Trophoblast cell (in vitro differentiated cells and primary cell): ENCODE measurements at regions not wholly inside any gene's neighbourhood (a gene's known extent, or its start where the extent isn't known, plus 50 kb on each side); places are given as distances from the start of the nearest gene placed in this dataset.

Experiments
- DNase-seq, 2 donors: peaks; one replicate each; pipeline ENCODE4 v3.0.0-alpha.2; 2016
- H2AFZ ChIP-seq: 2 replicates; pipeline ENCODE4 v1.6.1; 2013; ENCODE audit warnings: low read length, moderate library complexity, mild to moderate bottlenecking; ENCODE audit not compliant: insufficient read depth, poor library complexity
- H2AK5ac ChIP-seq: 2 replicates; pipeline ENCODE4 v1.6.1; 2013; ENCODE audit warnings: mild to moderate bottlenecking, low read length
- H2BK120ac ChIP-seq: 2 replicates; pipeline ENCODE4 v1.6.1; 2013; ENCODE audit warnings: low read length, mild to moderate bottlenecking, moderate library complexity; ENCODE audit not compliant: insufficient read depth, poor library complexity
- H2BK12ac ChIP-seq: 2 replicates; pipeline ENCODE4 v1.6.1; 2013; ENCODE audit warnings: mild to moderate bottlenecking, low read length, moderate library complexity
- H2BK5ac ChIP-seq: 2 replicates; pipeline ENCODE4 v1.6.1; 2013; ENCODE audit warnings: low read length, low read depth, moderate library complexity, mild to moderate bottlenecking; ENCODE audit not compliant: poor library complexity
- H3K14ac ChIP-seq: 2 replicates; pipeline ENCODE4 v1.6.1; 2013; ENCODE audit warnings: mild to moderate bottlenecking, low read length
- H3K18ac ChIP-seq: 2 replicates; pipeline ENCODE4 v1.6.1; 2013; ENCODE audit warnings: mild to moderate bottlenecking, low read length
- H3K23ac ChIP-seq: 2 replicates; pipeline ENCODE4 v1.6.1; 2013; ENCODE audit warnings: low read length
- H3K27ac ChIP-seq: 2 replicates; pipeline ENCODE4 v1.5.1; 2013; ENCODE audit warnings: low read depth, mild to moderate bottlenecking, inconsistent platforms, low read length, moderate library complexity
- H3K27me3 ChIP-seq: 2 replicates; pipeline ENCODE4 v1.6.1; 2013; ENCODE audit warnings: inconsistent platforms, mild to moderate bottlenecking, low read length, moderate library complexity; ENCODE audit not compliant: insufficient read depth
- H3K36me3 ChIP-seq, 2 experiments: 1 replicate in 1 of 2; 2 replicates in 1 of 2; pipeline ENCODE4 v1.6.1; 2013; ENCODE audit warnings: low read length in 2 of 2, mild to moderate bottlenecking in 2 of 2, moderate library complexity in 1 of 2; ENCODE audit not compliant: insufficient read depth in 2 of 2, control insufficient read depth in 1 of 2
- H3K4ac ChIP-seq: 2 replicates; pipeline ENCODE4 v1.6.1; 2013; ENCODE audit warnings: low read depth, mild to moderate bottlenecking, low read length, moderate library complexity
- H3K4me1 ChIP-seq, 2 experiments: 1 replicate in 1 of 2; 2 replicates in 1 of 2; pipeline ENCODE4 v1.6.1; 2013; ENCODE audit warnings: low read length in 2 of 2, mild to moderate bottlenecking in 2 of 2, moderate library complexity in 1 of 2; ENCODE audit not compliant: insufficient read depth in 2 of 2, control insufficient read depth in 1 of 2
- H3K4me2 ChIP-seq: 2 replicates; pipeline ENCODE4 v1.6.1; 2013; ENCODE audit warnings: inconsistent platforms, mild to moderate bottlenecking, low read length, moderate library complexity
- H3K4me3 ChIP-seq: 2 replicates; pipeline ENCODE4 v1.5.1; 2013; ENCODE audit warnings: mild to moderate bottlenecking, low read depth, low read length, inconsistent platforms
- H3K79me1 ChIP-seq: one replicate; pipeline ENCODE4 v1.6.1; 2013; ENCODE audit warnings: low read length
- H3K79me2 ChIP-seq: 2 replicates; pipeline ENCODE4 v1.6.1; 2013; ENCODE audit warnings: low read length, mild to moderate bottlenecking; ENCODE audit not compliant: control insufficient read depth, insufficient read depth, poor library complexity
- H3K9ac ChIP-seq: 2 replicates; pipeline ENCODE4 v1.6.1; 2013; ENCODE audit warnings: mild to moderate bottlenecking, low read length
- H3K9me3 ChIP-seq: 2 replicates; pipeline ENCODE4 v1.6.1; 2013; ENCODE audit warnings: low read depth, mild to moderate bottlenecking, control low read depth, inconsistent platforms, low read length; ENCODE audit not compliant: insufficient read depth
- H4K12ac ChIP-seq: 2 replicates; pipeline ENCODE4 v1.6.1; 2013; ENCODE audit warnings: low read depth, mild to moderate bottlenecking, low read length, moderate library complexity
- H4K8ac ChIP-seq: 2 replicates; pipeline ENCODE4 v1.6.1; 2013; ENCODE audit warnings: low read depth, mild to moderate bottlenecking, low read length, moderate library complexity
- H4K91ac ChIP-seq: one replicate; pipeline ENCODE4 v1.6.1; 2013; ENCODE audit warnings: low read depth, mild to moderate bottlenecking, low read length, moderate library complexity
- WGBS: extraction: QIAGEN DNeasy Blood & Tissue Kit; methylation state at CpG from one replicate; pipeline ENCODE4 v1.1.7; 2013; ENCODE audit warnings: missing lambda C conversion rate; ENCODE audit not compliant: insufficient read length, insufficient coverage; ENCODE audit errors: extremely low coverage; 5-methylcytosine and 5-hydroxymethylcytosine counted together

DNA sequence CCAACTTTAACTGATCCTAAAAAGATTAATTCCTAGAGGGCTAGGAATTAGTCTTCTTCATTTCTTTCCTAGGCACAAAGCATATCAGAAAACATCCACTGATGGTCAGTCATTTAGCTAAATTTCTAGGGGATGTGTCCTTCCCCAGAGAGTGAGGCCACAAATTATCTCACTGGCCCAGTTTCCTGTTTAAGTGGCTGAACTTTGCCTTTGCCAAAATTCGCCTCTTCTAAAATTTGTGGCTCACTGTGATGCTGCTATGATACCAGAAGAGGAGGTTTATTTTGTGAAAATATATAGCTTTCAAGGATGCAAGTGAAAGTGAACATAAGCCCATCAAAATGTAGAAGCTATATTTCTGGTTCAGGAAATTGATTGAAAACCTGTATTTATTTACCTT, 98.1 kb upstream of the FER start:
- WGBS = no CpG with 5 or more reads among the region's 1 CpG

DNA sequence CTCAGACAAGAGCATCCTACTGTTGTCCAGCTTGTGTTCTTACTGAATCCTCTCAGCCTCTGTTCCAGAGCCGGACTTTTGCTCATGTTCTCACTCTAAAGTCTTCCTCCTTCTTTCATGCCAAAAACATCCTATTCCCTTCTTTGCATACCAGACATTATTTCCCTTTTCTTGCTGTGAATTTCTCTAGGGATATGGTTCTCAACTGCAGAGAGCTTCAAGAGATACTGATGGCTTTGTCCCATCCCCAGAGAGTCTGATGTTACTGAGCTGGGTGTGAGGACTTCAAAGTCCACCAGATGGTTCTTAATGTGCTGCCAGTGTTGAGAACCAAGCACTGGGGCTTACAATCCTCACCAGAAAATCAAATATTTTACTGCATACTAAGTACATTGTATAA, 98.6 kb upstream of the FER start:
- no peaks in the 10 kb centered on the region for H3K36me3 ChIP-seq
- H3K79me1 ChIP-seq = no peaks in the 10 kb centered on the region
- H4K12ac ChIP-seq = no peak overlapping the region
- no peak overlapping the region for H3K4me2 ChIP-seq
- no peak overlapping the region for H2AFZ ChIP-seq
- no peak overlapping the region for H3K9ac ChIP-seq
- WGBS = no CpG with 5 or more reads among the region's 1 CpG
- H4K91ac ChIP-seq = no peak overlapping the region
- no peaks in the 10 kb centered on the region for H3K27me3 ChIP-seq
- no peak overlapping the region for H3K23ac ChIP-seq
- no peaks in the 10 kb centered on the region for H3K4me1 ChIP-seq
- no peak overlapping the region for H2AK5ac ChIP-seq
- no peak overlapping the region for H3K14ac ChIP-seq
- H2BK5ac ChIP-seq = no peak overlapping the region
- H2BK120ac ChIP-seq = no peak overlapping the region
- peaks cover 5% of the 10 kb centered on the region for H3K9me3 ChIP-seq
- no peaks in the 10 kb centered on the region for H3K79me2 ChIP-seq
- H3K27ac ChIP-seq = no peak overlapping the region
- no peak overlapping the region for H3K18ac ChIP-seq
- no peak overlapping the region for H4K8ac ChIP-seq
- H3K4me3 ChIP-seq = no peak overlapping the region
- H2BK12ac ChIP-seq = no peak overlapping the region
- no peak for DNase-seq
- H3K4ac ChIP-seq = no peak overlapping the region

More for the DNA sequence above, 98.1 kb upstream of the FER start:
- no peaks in the 10 kb centered on the region for H3K79me1 ChIP-seq
- H3K23ac ChIP-seq = no peak overlapping the region
- H2AK5ac ChIP-seq = no peak overlapping the region
- H2BK120ac ChIP-seq = no peak overlapping the region
- H3K27ac ChIP-seq = no peak overlapping the region
- no peak overlapping the region for H3K4me3 ChIP-seq
- no peaks in the 10 kb centered on the region for H3K36me3 ChIP-seq
- H3K4me1 ChIP-seq = no peaks in the 10 kb centered on the region
- H2AFZ ChIP-seq = no peak overlapping the region
- no peaks in the 10 kb centered on the region for H3K79me2 ChIP-seq
- H4K91ac ChIP-seq = no peak overlapping the region
- H3K27me3 ChIP-seq = no peaks in the 10 kb centered on the region
- H3K18ac ChIP-seq = no peak overlapping the region
- H3K4ac ChIP-seq = no peak overlapping the region
- peaks cover 5% of the 10 kb centered on the region for H3K9me3 ChIP-seq
- no peak overlapping the region for H3K4me2 ChIP-seq
- no peak overlapping the region for H4K8ac ChIP-seq
- no peak overlapping the region for H2BK12ac ChIP-seq
- no peak overlapping the region for H3K14ac ChIP-seq
- no peak for DNase-seq
- H2BK5ac ChIP-seq = no peak overlapping the region
- H3K9ac ChIP-seq = no peak overlapping the region
- H4K12ac ChIP-seq = no peak overlapping the region

DNA sequence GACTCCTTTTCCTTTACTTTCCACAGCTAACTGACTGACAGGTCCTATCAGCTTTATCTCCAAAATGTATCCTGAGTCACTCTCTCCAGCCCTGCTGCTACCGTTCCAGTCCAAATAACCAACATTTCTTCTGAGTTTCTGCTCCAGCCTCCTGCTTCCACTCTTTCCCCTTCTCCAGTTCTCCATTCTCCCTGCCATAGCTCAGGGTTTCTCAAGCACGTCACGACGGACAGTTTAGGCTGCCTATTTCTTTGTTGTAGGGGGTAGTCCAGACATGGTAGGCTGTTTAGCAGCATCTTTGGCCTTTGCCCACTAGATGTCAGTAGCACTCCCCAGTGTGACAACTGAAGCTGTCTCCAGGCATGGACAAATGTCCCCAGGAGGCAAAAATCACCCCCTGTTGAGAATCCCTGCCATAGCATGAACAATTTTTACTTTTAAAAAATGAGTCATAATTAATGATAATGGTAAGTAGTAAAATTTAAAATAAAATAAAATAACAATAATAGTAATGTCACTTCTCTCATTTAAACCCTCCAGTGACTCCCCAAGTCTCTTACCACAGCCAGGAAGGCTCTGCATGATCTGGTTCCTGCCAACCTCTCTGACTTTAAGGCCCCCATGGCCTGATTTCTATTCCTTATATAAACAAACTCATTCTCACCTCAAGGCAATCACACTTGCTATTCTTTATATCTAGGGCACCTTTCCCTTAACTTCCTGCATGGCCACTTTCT, 105.4 kb upstream of the FER start:
- no peak overlapping the region for H2AK5ac ChIP-seq
- H3K9ac ChIP-seq = no peak overlapping the region
- H3K14ac ChIP-seq = no peak overlapping the region
- no peak overlapping the region for H2BK120ac ChIP-seq
- H3K79me2 ChIP-seq = no peaks in the 10 kb centered on the region
- peaks cover under 1% of the 10 kb centered on the region for H3K9me3 ChIP-seq
- H3K23ac ChIP-seq = no peak overlapping the region
- H2BK5ac ChIP-seq = no peak overlapping the region
- no peak overlapping the region for H3K18ac ChIP-seq
- peak overlapping the region; percentile 20 for H3K27ac ChIP-seq
- peak overlapping the region; percentile 7 for H2AFZ ChIP-seq
- peaks cover 5 to 10% of the 10 kb centered on the region in 2 experiments for H3K4me1 ChIP-seq
- no peaks in the 10 kb centered on the region for H3K27me3 ChIP-seq
- no CpG with 5 or more reads among the region's 4 CpGs for WGBS
- peak; percentile 61 to 86 for DNase-seq
- H3K79me1 ChIP-seq = peaks cover 4% of the 10 kb centered on the region
- H3K4me3 ChIP-seq = no peak overlapping the region
- no peak overlapping the region for H3K4ac ChIP-seq
- peak overlapping the region; percentile 69 for H2BK12ac ChIP-seq
- H4K91ac ChIP-seq = peak overlapping the region; percentile 21
- no peaks in the 10 kb centered on the region for H3K36me3 ChIP-seq
- peak overlapping the region; percentile 39 for H3K4me2 ChIP-seq
- no peak overlapping the region for H4K12ac ChIP-seq
- H4K8ac ChIP-seq = peak overlapping the region; percentile 4

DNA sequence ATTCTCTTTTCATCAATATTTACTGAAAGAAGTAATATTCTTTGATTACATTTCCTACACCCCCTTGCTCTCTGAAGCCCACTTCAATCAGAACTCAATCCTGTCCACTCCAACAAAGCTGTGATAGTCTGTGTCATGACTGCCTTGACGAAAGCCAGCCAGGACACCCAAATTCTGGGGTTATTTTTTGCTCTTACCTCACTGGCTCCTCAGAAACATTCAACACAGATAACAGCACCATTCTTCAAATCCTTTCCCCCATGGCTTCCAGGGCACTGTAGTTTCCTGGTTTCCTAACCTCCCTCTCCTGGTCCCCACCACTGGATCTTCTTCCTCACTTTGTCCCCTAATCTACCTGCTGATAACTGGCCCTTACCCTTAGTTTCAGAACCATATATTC, 106.1 kb upstream of the FER start:
- Histone ChIP-seq H2AK5ac (no peak overlapping the region), H2BK5ac (peak overlapping the region; percentile 36), H3K27ac (peak overlapping the region; percentile 50), H3K79me2 (no peaks in the 10 kb centered on the region), H3K36me3 (no peaks in the 10 kb centered on the region), H3K4me3 (no peak overlapping the region), H3K9ac (no peak overlapping the region), H3K4ac (no peak overlapping the region), H3K9me3 (no peaks in the 10 kb centered on the region), H3K4me2 (no peak overlapping the region), H4K91ac (no peak overlapping the region), H3K23ac (no peak overlapping the region), H3K14ac (no peak overlapping the region), H3K27me3 (no peaks in the 10 kb centered on the region), H3K18ac (no peak overlapping the region), H3K4me1 (peaks cover 5 to 10% of the 10 kb centered on the region in 2 experiments), H3K79me1 (peaks cover 4% of the 10 kb centered on the region), H2AFZ (no peak overlapping the region), H2BK12ac (peak overlapping the region; percentile 42), H4K8ac (no peak overlapping the region), H2BK120ac (no peak overlapping the region), H4K12ac (no peak overlapping the region)
- no peak for DNase-seq
- WGBS = no CpG with 5 or more reads among the region's 1 CpG
